Epithelial cell of proximal tubule (primary cell): ENCODE measurements at regions not wholly inside any gene's neighbourhood (a gene's known extent, or its start where the extent isn't known, plus 50 kb on each side); places are given as distances from the start of the nearest gene placed in this dataset.

ENCODE experiments used
- DNase-seq: peaks from one replicate; pipeline ENCODE4 v3.0.0-alpha.2; 2011; ENCODE audit warnings: low read depth
- H3K4me3 ChIP-seq: 2 replicates; pipeline ENCODE4 v1.5.1; 2011; ENCODE audit warnings: low read depth, mild to moderate bottlenecking, low read length
- TF ChIP-seq, protein P1 (sequence below): conservative IDR thresholded peaks from 2 replicates; pipeline ENCODE4 v1.5.1; 2012; ENCODE audit warnings: low read depth, mild to moderate bottlenecking, low read length

DNA sequence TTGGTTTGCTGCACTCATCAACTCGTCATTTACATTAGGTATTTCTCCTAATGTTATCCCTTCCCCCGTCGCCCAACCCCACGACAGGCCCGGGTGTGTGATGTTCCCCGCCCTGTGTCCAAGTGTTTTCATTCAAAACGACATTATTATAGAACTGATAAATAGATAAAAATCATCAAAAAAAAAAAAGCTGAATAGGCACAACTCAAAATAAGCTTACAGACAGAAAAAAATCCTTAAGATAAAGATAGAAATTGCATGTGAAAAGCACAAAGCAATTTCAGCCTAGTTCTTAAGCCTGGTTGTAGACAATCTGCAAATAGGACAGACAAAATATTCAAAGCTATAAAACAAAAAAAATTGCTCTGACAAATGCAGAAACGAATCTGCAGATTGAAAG, 142.9 kb upstream of the LNX1 start:
- TF ChIP-seq, protein P1, sequence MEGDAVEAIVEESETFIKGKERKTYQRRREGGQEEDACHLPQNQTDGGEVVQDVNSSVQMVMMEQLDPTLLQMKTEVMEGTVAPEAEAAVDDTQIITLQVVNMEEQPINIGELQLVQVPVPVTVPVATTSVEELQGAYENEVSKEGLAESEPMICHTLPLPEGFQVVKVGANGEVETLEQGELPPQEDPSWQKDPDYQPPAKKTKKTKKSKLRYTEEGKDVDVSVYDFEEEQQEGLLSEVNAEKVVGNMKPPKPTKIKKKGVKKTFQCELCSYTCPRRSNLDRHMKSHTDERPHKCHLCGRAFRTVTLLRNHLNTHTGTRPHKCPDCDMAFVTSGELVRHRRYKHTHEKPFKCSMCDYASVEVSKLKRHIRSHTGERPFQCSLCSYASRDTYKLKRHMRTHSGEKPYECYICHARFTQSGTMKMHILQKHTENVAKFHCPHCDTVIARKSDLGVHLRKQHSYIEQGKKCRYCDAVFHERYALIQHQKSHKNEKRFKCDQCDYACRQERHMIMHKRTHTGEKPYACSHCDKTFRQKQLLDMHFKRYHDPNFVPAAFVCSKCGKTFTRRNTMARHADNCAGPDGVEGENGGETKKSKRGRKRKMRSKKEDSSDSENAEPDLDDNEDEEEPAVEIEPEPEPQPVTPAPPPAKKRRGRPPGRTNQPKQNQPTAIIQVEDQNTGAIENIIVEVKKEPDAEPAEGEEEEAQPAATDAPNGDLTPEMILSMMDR = no peak
- H3K4me3 ChIP-seq = no peak overlapping the region
- no peak for DNase-seq

DNA sequence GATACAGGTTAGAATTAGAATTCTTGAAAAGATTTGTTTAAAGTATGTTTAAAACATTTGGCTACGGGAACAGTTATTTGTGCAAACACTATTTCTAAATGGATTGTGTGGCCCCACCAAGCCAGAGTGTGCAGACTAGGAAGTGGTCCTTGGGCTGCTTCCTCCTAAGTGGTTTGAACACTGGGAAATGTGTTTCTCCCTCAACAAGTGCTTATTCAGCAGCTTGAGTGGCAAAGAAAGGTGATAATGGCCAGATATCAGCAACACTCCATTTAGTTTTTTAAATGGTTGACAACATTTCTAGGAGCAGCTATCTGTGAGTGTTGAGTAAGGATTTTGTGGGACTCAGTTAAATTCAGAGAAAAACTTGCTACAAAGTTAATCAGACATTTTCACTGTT, 141.4 kb upstream of the LNX1 start:
- TF ChIP-seq, protein P1 = no peak
- no peak for DNase-seq
- no peak overlapping the region for H3K4me3 ChIP-seq

DNA sequence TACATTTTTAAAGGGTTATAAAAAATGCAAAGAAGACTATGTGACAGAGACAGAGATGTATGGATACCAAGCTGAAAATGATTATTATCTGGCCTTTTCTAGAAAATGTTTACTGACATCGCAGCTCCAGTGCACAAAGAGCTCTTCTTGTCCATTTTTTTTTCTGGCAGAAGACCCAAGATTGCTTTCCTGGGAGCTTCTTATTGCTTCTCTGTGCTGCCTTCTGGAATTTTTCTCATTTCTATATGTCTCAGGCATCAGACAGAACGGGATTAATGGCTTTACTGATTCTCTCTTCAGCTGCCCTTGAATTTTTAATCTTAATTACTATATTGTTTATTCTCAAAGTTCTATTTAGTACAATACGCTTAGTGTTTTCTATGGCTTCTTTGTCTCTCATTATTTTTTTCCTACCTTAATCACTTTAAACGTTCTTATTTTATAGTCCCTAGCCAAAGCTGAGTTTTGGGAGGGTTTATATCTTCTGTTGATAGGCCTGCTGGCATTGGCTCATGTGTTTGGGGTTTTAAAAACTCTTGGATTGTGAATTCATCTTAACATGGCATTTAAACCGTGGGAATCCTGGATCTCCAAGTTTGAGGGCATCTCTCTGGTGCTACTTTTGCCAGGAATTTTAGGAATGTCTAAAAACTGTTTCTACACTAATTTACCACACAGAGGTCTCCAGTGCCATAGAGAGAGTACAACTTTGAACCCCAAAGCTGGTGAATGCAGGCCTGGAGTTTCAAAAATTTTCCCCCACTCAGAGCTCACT, 138.9 kb upstream of the LNX1 start:
- TF ChIP-seq, protein P1 = no peak
- no peak overlapping the region for H3K4me3 ChIP-seq
- DNase-seq = no peak

DNA sequence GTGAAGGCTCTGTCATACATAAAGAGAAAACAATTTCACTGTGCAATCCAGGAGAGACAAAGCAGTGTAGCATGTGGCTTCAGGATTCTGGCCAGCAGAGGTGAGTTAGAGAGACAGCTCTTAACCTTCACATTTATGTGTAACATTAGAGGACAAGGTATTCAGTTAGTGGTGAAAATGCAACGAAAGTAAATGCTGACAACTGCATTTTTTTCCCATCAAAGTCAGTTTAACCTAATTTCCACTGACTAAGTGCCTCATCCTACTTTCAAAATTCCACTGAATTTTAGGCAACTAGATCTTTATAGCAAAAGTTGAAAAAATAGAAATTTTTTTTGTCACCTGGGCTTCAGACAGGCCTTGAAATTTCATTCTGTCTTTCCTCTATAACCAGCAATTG, 130.8 kb upstream of the LNX1 start:
- H3K4me3 ChIP-seq = no peak overlapping the region
- TF ChIP-seq, protein P1 = no peak
- DNase-seq = no peak

DNA sequence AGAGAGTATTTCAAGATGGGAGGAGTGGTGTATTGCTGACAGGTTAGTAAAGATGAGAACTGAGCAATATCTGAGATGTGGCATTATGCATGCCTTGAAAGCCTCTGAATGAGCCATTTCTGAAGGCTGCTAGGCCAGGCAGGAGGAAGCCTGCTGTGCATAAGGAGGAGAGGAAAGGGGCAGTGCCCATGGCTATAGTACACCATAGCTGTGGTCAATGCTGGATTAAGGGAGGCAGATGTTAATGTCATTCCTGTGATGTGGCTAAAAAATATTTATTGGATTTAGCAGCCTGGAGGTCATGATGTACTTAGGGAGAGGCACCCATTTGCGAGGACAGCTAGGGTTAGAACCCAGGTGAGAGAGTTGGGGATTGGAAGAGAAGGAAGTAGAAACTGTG, 130.0 kb upstream of the LNX1 start:
- TF ChIP-seq, protein P1 = no peak
- no peak overlapping the region for H3K4me3 ChIP-seq
- DNase-seq = no peak

DNA sequence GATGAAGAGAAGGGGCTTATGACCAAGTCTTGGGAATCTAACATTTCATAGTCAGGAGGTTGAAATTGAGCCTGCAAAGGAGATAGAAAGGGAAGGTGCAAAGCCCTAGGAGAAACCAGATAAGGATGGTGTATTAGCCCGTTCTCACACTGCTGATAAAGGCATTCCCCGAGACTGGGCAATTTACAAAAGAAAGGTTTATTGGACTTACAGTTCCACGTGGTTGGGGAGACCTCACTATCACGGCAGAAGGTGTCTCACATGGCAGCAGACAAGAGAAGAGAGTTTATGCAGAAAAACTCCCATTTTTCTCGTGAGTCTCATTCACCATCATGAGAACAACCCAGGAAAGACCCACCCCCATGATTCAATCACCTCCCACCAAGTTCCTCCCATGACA, 129.5 kb upstream of the LNX1 start:
- no peak overlapping the region for H3K4me3 ChIP-seq
- TF ChIP-seq, protein P1 = no peak
- no peak for DNase-seq

DNA sequence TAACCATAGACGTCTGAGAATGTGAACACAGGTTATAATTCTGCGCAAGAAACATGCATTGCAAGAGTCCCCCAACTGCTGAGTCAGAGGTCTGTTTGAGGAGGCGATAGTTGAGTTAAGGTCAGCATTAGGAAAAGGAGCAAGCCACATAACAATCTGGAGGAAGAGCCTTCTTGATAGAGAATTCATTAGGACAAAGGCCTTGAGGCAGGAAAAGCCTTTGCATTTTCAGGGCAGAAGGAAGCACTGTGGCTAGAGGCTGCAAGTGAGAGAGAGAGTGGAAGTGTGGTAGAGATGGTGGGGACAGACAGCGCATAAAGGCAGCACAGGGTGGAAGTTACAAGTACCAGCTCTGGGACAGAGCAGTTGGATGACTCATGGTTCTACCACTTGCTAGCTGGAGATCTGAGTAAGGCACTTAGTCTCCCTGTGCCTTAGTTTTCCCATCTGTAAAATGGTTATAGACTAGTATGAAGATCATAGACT, 125.8 kb upstream of the LNX1 start:
- no peak overlapping the region for H3K4me3 ChIP-seq
- no peak for DNase-seq
- TF ChIP-seq, protein P1 = no peak
